DOHH2 (cell line): ENCODE measurements at regions not wholly inside any gene's neighbourhood (a gene's known extent, or its start where the extent isn't known, plus 50 kb on each side); places are given as distances from the start of the nearest gene placed in this dataset.

Source experiments
- H3F3A ChIP-seq: fragments of 200-600 bp; sonication (generic), shearing (Covaris generic); 2 replicates; pipeline ENCODE4 v1.6.0; 2016; ENCODE audit warnings: antibody characterized with exemption, mild to moderate bottlenecking; ENCODE audit not compliant: control insufficient read depth, insufficient read depth
- H3K27ac ChIP-seq: fragments of 200-600 bp; sonication (generic); 2 replicates; pipeline ENCODE4 v1.5.1; 2014; ENCODE audit warnings: low read depth, mild to moderate bottlenecking, low read length, moderate library complexity
- H3K27me3 ChIP-seq: fragments of 200-600 bp; sonication (generic); 2 replicates; pipeline ENCODE4 v1.6.1; 2014; ENCODE audit warnings: mild to moderate bottlenecking, low read length, mixed read lengths; ENCODE audit not compliant: control insufficient read depth
- H3K36me3 ChIP-seq: fragments of 200-600 bp; sonication (generic); 2 replicates; pipeline ENCODE4 v1.6.1; 2014; ENCODE audit warnings: mild to moderate bottlenecking, low read length, moderate library complexity, mixed read lengths; ENCODE audit not compliant: control insufficient read depth
- H3K4me1 ChIP-seq: fragments of 200-600 bp; sonication (generic); 2 replicates; pipeline ENCODE4 v1.6.1; 2014; ENCODE audit warnings: mild to moderate bottlenecking, low read length, mixed read lengths; ENCODE audit not compliant: control insufficient read depth
- H3K4me2 ChIP-seq: fragments of 200-600 bp; sonication (generic); 2 replicates; pipeline ENCODE4 v1.6.0; 2014; ENCODE audit warnings: mild to moderate bottlenecking, low read length, moderate library complexity
- H3K4me3 ChIP-seq: fragments of 200-600 bp; sonication (generic); 2 replicates; pipeline ENCODE4 v1.5.1; 2014; ENCODE audit warnings: mild to moderate bottlenecking, low read length, mixed read lengths
- H3K79me2 ChIP-seq: fragments of 200-600 bp; sonication (generic); 2 replicates; pipeline ENCODE4 v1.6.1; 2014; ENCODE audit warnings: mild to moderate bottlenecking, low read length, mixed read lengths; ENCODE audit not compliant: control insufficient read depth
- H3K9me2 ChIP-seq: fragments of 200-600 bp; sonication (generic); replicated peaks from 2 replicates; pipeline ENCODE4 v1.6.1; 2014; ENCODE audit warnings: mild to moderate bottlenecking, low read length, mixed read lengths; ENCODE audit not compliant: control insufficient read depth
- H3K9me3 ChIP-seq: fragments of 200-600 bp; sonication (generic); 2 replicates; pipeline ENCODE4 v1.6.1; 2014; ENCODE audit warnings: antibody characterized with exemption, low read length, mixed read lengths; ENCODE audit not compliant: control insufficient read depth, insufficient read depth
- H4K20me1 ChIP-seq: fragments of 200-600 bp; sonication (generic); 2 replicates; pipeline ENCODE4 v1.6.0; 2014; ENCODE audit warnings: low read depth, mild to moderate bottlenecking, antibody characterized with exemption, low read length, moderate library complexity; ENCODE audit not compliant: control insufficient read depth, insufficient read depth
- CTCF ChIP-seq: fragments of 200-600 bp; sonication (generic); IDR thresholded peaks from one replicate; pipeline ENCODE4 v1.5.1; 2014; ENCODE audit warnings: antibody characterized with exemption, mild to moderate bottlenecking, low read depth, low read length; ENCODE audit not compliant: poor library complexity, severe bottlenecking
- EZH2phosphoT487 ChIP-seq: fragments of 200-600 bp; sonication (generic); IDR thresholded peaks from 2 replicates; pipeline ENCODE4 v1.6.1; 2017; ENCODE audit warnings: borderline replicate concordance, mild to moderate bottlenecking, antibody characterized with exemption, low read length, moderate library complexity, mixed read lengths

- Histone ChIP-seq H3K36me3 (no peaks in the 10 kb centered on the region), H4K20me1 (no peaks in the 10 kb centered on the region), H3K9me2 (no peaks in the 10 kb centered on the region), H3K4me2 (no peak overlapping the region), H3K27ac (no peak overlapping the region), H3K27me3 (no peaks in the 10 kb centered on the region), H3K9me3 (no peaks in the 10 kb centered on the region), H3K79me2 (no peaks in the 10 kb centered on the region), H3F3A (no peaks in the 10 kb centered on the region), H3K4me1 (no peaks in the 10 kb centered on the region), H3K4me3 (no peak overlapping the region)
- TF ChIP-seq CTCF (no peak), EZH2phosphoT487 (no peak)
Observed at GRCh38 chrX:97728215-97728614, 844.5 kb downstream of the RPA4 start.

DNA sequence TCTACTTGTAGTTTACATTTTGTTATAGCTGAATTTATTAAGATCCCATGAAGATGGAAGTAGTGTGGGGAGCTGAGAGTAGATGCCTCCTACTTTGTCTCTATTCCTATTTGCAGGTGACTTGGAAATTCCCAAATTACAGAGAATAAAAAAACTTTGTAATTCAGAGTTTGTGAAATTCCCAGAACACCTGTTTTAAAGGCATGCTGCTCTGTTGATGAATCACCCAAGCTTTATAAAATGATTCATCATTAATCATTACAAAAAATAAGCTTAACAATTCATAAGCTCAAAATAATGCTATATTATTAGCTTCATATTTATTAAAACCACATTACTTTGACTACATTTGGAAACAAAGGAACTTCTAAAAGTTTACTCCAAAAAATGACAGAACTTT, 856.3 kb downstream of the RPA4 start:
- H3K27me3 ChIP-seq: no peaks in the 10 kb centered on the region
- H3K27ac ChIP-seq: no peak overlapping the region
- H3K4me3 ChIP-seq: no peak overlapping the region
- no peaks in the 10 kb centered on the region for H3F3A ChIP-seq
- no peaks in the 10 kb centered on the region for H3K9me2 ChIP-seq
- H4K20me1 ChIP-seq: no peaks in the 10 kb centered on the region
- H3K79me2 ChIP-seq: no peaks in the 10 kb centered on the region
- H3K9me3 ChIP-seq: no peaks in the 10 kb centered on the region
- H3K4me1 ChIP-seq: no peaks in the 10 kb centered on the region
- no peaks in the 10 kb centered on the region for H3K36me3 ChIP-seq
- TF ChIP-seq CTCF (no peak), EZH2phosphoT487 (no peak)
- no peak overlapping the region for H3K4me2 ChIP-seq

DNA sequence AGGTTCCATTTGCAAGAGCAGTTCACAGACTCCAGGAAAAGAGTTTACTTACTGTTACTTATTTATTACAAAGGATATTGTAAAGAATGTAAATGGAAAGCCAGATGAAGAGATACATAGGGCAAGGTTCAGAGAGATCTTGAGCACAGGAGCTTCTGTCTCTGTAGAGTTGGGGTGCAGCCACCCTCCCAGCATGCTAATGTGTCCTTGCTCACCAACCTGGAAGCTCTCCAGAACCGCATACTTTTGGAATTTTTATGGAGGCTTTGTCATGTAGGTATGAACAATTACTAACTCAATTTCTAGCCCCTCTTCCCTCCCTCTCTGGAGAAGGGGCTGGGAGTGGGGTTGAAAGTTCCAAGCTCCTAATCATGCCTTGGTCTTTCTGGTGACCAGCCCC, 857.2 kb downstream of the RPA4 start:
- no peaks in the 10 kb centered on the region for H3K9me2 ChIP-seq
- H3F3A ChIP-seq: no peaks in the 10 kb centered on the region
- no peaks in the 10 kb centered on the region for H3K9me3 ChIP-seq
- TF ChIP-seq EZH2phosphoT487 (no peak), CTCF (no peak)
- no peaks in the 10 kb centered on the region for H3K79me2 ChIP-seq
- no peaks in the 10 kb centered on the region for H4K20me1 ChIP-seq
- H3K4me1 ChIP-seq: no peaks in the 10 kb centered on the region
- no peaks in the 10 kb centered on the region for H3K27me3 ChIP-seq
- no peaks in the 10 kb centered on the region for H3K36me3 ChIP-seq
- H3K4me2 ChIP-seq: no peak overlapping the region
- no peak overlapping the region for H3K4me3 ChIP-seq
- no peak overlapping the region for H3K27ac ChIP-seq

GRCh38 chrX:97743014-97743413, 859.3 kb downstream of the RPA4 start:
- Histone ChIP-seq H3K9me3 (no peaks in the 10 kb centered on the region), H3K79me2 (no peaks in the 10 kb centered on the region), H3K9me2 (no peaks in the 10 kb centered on the region), H3K4me2 (no peak overlapping the region), H3K4me1 (no peaks in the 10 kb centered on the region), H3K36me3 (no peaks in the 10 kb centered on the region), H3K27ac (no peak overlapping the region), H3F3A (no peaks in the 10 kb centered on the region), H3K4me3 (no peak overlapping the region), H4K20me1 (no peaks in the 10 kb centered on the region), H3K27me3 (no peaks in the 10 kb centered on the region)
- TF ChIP-seq CTCF (no peak), EZH2phosphoT487 (no peak)
